ENCODE measurements at regions not wholly inside any gene's neighbourhood (a gene's known extent, or its start where the extent isn't known, plus 50 kb on each side); places are given as distances from the start of the nearest gene placed in this dataset.

DNA sequence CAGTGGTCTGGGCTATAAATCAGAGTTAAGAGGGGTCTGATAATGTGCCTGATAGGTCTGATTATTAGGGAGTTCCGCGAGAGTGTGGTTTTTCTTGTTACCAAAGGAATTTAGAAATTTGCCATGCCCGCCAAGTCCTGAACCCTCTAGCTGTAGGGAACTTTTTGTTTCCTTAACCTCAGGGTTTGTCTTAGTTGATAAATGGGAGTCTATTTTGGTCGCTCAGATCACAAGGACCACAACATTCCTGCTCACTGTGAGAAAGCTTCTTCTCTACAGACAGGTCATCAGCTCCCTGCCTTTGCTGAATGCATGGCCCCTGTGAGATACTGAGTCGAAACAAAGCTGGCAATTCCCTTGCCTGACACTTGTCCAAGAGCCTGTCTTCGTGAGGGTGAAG lies 497.8 kb downstream of the HS3ST4 start:
- no peak for DNase-seq (ENCODE audit: low spot score)

GRCh38 chr16:26194526-26194925 lies 502.8 kb downstream of the HS3ST4 start:
- DNase-seq (ENCODE audit: low spot score), result no peak

- no peak for DNase-seq (ENCODE audit: low spot score)
Measured at GRCh38 chr16:26195225-26195624, 503.5 kb downstream of the HS3ST4 start.

DNA sequence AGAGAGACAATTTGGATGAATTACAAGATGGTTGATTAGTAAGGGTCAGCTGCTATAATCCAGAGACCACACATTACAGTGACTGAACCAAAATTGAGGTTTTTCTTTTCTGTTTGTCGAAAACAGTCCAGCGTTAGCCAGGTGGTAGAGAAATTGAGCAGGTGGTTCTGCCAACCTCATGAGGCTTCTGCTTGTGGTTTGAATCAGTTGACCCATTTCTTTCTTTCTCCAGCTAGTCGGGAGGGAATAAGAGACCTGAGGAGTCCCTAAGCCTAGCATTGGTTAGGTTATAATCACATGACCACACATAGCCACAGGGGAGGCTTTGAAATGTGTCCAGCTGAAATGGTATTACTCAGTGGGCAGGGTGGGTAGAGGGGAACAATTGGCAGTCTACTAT lies 504.6 kb downstream of the HS3ST4 start:
- no peak for DNase-seq (ENCODE audit: low spot score)

GRCh38 chr16:26196802-26197201 lies 505.0 kb downstream of the HS3ST4 start:
- DNase-seq (ENCODE audit: low spot score), result no peak

GRCh38 chr16:26197707-26198106 lies 505.9 kb downstream of the HS3ST4 start:
- no peak for DNase-seq (ENCODE audit: low spot score)

DNA sequence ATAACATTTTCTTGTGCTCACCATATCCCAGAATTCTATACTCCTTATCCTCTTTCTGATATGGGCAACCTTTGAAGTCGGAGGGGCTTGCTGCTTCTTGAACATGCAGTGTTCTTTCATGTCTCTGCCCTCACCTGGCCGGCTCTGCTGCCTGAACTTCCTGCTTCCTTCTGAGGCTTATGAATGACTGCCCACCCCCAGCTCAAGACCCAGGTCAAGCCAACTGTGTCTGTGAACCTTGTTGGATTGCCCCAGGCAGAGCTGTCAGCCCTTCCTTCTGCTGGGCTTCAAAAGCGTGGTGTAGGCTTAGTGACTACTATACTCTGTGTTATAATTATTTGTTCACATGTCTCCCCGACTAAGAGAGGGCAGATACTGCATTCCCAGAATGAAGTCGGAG lies 506.5 kb downstream of the HS3ST4 start:
- no peak for DNase-seq (ENCODE audit: low spot score)

DNA sequence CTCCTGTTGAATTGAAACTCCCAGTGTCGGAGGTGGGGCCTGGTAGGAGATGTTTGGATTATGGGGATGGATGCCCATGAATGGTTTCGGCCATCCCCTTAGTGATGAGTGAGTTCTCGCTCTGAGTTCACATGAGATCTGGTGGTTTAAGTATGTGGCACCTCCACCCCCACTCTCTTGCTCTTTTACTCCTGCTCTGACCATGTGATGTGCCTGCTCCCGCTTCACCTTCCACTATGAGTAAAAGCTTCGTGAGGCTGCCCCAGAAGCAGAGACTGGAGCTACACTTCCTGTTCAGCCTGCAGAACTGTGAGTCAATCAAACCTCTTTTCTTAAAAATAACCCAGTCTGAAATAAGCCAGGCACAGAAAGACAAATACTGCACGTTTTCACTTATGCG lies 512.4 kb downstream of the HS3ST4 start:
- DNase-seq (ENCODE audit: low spot score), result no peak

- no peak for DNase-seq (ENCODE audit: low spot score)
Measured at GRCh38 chr16:26211542-26211941, 519.8 kb downstream of the HS3ST4 start.

- no peak for DNase-seq (ENCODE audit: low spot score)
Measured at GRCh38 chr16:26212599-26212998, 520.8 kb downstream of the HS3ST4 start.

GRCh38 chr16:26214581-26215174 lies 522.9 kb downstream of the HS3ST4 start:
- no peak for DNase-seq (ENCODE audit: low spot score)

DNA sequence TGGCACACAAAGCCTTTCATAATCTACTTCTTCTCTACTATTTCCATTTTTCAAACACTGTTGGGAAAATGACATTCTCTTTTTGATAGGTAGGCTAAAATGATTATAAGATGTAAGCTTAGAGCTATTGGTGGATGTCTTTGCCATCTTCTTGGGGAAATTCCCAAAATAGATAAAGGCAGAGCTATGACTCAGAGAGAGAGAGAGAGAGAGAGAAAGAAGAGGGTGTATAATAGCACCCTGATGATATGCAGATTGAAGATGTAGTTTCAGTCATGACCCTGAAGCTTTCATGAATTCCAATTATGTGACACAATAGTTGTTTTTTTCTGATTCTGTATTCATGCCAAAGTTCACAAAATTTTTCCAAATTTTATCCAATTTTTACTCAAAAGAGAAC lies 529.1 kb downstream of the HS3ST4 start:
- DNase-seq (ENCODE audit: low spot score), result no peak

DNA sequence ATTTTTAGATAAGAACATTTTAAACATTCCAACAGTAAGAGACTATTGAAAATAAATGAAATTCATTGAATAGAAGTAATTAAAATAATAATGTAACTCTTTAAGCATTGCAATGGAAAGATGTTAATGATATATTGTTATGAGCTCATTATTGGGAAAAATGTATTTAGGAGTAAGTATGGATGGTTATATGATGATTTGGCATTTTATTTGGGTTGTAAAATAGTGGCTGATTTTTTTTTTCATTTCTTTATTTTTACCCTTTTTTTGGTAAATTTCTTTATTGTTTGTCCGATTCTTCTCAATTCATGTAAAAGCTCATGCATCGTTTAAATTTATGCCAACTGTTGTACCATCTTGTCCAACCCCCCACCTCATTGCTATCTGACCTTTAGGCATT lies 539.9 kb downstream of the HS3ST4 start:
- DNase-seq (ENCODE audit: low spot score), result no peak

GRCh38 chr16:26240807-26241206 lies 549.0 kb downstream of the HS3ST4 start:
- DNase-seq (ENCODE audit: low spot score), result no peak

GRCh38 chr16:26247063-26247462 lies 555.3 kb downstream of the HS3ST4 start:
- no peak for DNase-seq (ENCODE audit: low spot score)

DNA sequence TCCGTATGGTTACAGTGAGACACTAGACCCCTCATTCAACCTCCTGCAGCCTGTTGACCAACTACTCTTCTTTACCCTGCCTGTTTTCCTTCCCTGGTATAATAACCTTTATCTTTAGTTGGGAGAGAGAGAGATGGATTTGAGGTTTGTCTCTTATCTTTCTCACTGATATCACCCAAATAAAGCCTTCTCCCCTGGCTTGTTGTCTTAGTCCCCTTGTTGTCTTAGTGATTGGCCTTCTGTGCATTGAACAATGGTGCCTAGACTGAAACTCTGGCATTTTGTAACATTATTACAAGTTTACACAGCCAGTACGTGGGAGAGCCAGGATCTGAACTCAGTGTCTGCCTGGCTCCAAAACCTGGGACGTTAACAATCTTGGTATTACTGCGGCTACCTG lies 560.8 kb downstream of the HS3ST4 start:
- DNase-seq (ENCODE audit: low spot score), result no peak

- no peak for DNase-seq (ENCODE audit: low spot score)
Measured at GRCh38 chr16:26261621-26262020, 569.9 kb downstream of the HS3ST4 start.

GRCh38 chr16:26263406-26263805 lies 571.6 kb downstream of the HS3ST4 start:
- DNase-seq (ENCODE audit: low spot score), result no peak

DNA sequence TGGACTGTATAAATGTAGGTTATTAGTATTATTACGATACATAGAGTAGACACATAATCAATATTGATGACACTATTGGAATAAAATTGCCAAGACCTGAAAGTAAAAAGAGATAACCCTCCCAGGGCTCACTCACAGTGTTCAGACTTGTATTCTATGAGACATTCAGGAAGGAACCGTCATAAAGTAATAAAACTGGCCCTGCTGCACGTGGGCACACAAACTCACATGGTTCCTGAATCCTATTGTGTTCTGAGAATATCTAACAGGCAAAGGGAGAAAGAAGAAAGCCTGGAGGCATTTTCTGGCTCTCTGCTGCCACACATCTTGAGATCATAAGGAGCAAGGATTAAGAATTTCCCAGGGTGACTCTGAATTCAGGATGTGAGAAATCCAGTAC lies 575.9 kb downstream of the HS3ST4 start:
- DNase-seq (ENCODE audit: low spot score), result no peak

DNA sequence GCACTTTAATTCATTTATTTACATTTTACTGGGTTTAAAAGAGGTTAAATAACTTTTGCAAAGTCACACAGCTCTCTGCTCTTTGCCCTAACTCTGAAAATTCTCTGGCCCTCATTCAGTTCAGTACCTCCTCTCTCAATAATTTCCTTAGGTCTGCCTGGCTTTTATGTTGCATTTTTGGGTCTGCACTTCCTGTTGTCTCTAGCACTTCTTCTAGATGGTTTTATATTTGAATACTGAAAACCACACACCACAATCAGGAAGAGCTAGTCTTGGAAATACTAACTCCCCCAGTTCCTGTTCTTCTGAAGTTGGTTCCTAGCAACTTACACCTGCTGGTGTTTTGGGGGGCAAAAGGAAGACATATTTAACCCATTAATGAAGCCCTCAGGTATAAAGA lies 577.9 kb downstream of the HS3ST4 start:
- no peak for DNase-seq (ENCODE audit: low spot score)

- DNase-seq (ENCODE audit: low spot score), result no peak
Measured at GRCh38 chr16:26273607-26274006, 581.8 kb downstream of the HS3ST4 start.

GRCh38 chr16:26275021-26275590 lies 583.3 kb downstream of the HS3ST4 start:
- DNase-seq (ENCODE audit: low spot score), result no peak

DNA sequence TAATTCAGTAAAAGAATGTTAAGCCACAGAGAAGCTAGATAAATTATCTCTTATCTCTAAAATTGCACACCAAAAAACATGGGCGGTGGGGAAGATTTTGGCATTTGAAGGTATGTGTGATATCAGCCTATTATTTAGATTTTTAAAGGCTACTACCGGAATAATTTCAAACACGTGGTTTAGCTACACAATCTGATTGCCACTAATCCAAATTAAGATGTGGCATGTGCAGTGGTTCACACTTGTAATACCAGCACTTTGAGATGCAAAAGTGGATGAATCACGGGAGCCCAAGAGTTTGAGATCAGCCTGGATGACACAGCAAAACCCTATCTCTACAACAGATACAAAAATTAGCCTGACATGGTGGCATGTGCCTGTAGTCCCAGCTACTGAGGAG lies 584.5 kb downstream of the HS3ST4 start:
- DNase-seq (ENCODE audit: low spot score), result no peak

DNA sequence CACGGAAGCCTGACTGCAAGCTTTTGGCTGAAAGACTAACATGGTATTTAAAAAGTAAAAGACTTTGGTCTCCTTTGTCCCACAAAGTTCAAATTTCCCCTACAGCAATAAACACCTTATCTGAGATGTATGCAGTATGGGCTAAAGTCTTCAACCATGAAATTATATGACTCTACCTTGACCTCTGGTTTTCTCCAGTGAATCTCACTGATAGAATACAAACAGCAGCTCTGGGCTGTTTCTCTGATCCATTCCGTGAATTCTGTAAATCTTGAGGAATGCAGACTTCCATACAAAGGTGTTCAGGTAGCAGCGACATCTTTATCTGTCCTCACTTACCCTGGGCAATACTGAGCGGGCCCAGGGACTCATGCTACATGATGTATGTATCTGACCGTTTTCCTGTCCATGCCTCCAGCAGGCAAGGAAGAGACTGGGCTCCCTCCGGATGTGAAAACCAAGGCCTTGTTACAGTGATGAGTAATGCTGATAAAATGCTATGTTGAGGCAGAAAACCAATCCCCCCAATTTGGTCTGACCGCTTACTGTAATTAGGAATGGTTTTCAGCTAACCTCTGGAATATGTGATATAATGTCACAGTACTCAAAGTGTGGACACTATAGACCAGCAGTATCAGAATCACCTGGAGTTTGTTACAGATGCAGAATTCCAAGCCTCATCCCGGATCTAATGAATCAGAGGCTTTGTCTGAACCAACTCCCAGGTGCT lies 589.8 kb downstream of the HS3ST4 start:
- no peak for DNase-seq (ENCODE audit: low spot score)

Data from Ammon's horn (tissue), 1 donor.